GM12891 (cell line): ENCODE measurements at regions not wholly inside any gene's neighbourhood (a gene's known extent, or its start where the extent isn't known, plus 50 kb on each side); places are given as distances from the start of the nearest gene placed in this dataset.
"Not testable (repeated sequence)": the region's sequence is repeated elsewhere in the genome, so short reads cannot be mapped to it uniquely, and the experiment has no call there.

Source experiments
- DNase-seq: peaks from one replicate; pipeline ENCODE4 v3.0.0; 2011; ENCODE audit warnings: low spot score; ENCODE audit not compliant: insufficient read length
- FAIRE-seq: peaks from 2 replicates; lab custom pipeline; 2011; peaks lifted over from hg19 to GRCh38; lab: Jason Lieb, UNC
- PAX5 ChIP-seq: IDR thresholded peaks from 2 replicates; pipeline ENCODE4 v1.6.1; 2011; ENCODE audit warnings: low read length, moderate library complexity, mild to moderate bottlenecking; ENCODE audit not compliant: insufficient read depth, severe bottlenecking
- POLR2A ChIP-seq: IDR thresholded peaks from 2 replicates; pipeline ENCODE4 v1.6.1; 2011; ENCODE audit warnings: low read depth, low read length, control low read depth
- POLR2AphosphoS5 ChIP-seq: IDR thresholded peaks from 2 replicates; pipeline ENCODE4 v1.6.1; 2011; ENCODE audit warnings: low read depth, low read length, control low read depth
- POU2F2 ChIP-seq: IDR thresholded peaks from 2 replicates; pipeline ENCODE4 v1.6.1; 2011; ENCODE audit warnings: low read depth, mild to moderate bottlenecking, control low read depth, low read length, moderate library complexity
- SPI1 ChIP-seq: IDR thresholded peaks from 2 replicates; pipeline ENCODE4 v1.6.1; 2011; ENCODE audit warnings: low read depth, low read length, control low read depth
- TAF1 ChIP-seq: IDR thresholded peaks from 2 replicates; pipeline ENCODE4 v1.6.1; 2011; ENCODE audit warnings: low read depth, low read length, control low read depth

DNA sequence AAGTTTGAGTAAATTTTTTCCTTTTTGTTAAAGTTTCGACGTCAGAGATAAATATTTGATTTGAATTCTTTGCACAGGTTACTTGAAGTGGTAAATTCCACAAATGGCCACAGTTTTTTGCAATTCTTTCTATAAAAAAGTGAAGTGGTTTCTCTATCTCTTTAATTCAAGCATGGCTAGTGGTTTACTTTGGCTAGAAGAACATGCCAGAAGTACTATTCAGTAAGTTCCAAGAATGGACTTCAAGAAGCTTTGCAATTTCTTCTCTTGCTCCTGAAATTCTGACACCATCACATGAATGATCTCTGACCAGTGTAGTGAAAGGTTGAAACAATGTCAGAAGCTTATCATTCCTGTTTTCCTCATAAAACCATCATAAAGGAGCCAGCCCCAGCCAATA is 55.7 kb upstream of the RNPC3 start:
- TF ChIP-seq SPI1: no peak
- TF ChIP-seq TAF1: no peak
- no peak for TF ChIP-seq PAX5
- TF ChIP-seq POLR2AphosphoS5: no peak
- no peak for TF ChIP-seq POLR2A
- no peak for TF ChIP-seq POU2F2
- FAIRE-seq (no peak), DNase-seq (no peak)

DNA sequence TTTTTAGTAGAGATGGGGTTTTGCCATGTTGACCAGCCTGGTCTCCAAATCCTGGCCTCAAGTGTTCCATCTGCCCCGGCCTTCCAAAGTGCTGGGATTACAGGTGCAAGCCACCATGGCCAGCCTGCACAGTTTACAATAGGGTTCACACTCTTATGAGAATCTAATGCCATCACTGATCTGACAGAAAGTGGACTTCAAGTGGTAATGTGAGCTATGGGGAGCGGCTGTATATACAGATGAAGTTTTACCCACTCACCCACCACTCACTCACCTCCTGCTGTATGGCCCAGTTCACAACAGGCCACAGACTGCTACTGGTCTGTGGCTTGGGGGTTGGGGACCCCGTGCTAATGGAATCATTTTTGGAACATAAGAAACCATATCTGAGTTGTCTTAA is 58.4 kb upstream of the RNPC3 start:
- DNase-seq: no peak
- TF ChIP-seq POU2F2 (no peak), TAF1 (no peak), POLR2A (no peak), PAX5 (no peak), SPI1 (no peak), POLR2AphosphoS5 (no peak)
- no peak for FAIRE-seq

DNA sequence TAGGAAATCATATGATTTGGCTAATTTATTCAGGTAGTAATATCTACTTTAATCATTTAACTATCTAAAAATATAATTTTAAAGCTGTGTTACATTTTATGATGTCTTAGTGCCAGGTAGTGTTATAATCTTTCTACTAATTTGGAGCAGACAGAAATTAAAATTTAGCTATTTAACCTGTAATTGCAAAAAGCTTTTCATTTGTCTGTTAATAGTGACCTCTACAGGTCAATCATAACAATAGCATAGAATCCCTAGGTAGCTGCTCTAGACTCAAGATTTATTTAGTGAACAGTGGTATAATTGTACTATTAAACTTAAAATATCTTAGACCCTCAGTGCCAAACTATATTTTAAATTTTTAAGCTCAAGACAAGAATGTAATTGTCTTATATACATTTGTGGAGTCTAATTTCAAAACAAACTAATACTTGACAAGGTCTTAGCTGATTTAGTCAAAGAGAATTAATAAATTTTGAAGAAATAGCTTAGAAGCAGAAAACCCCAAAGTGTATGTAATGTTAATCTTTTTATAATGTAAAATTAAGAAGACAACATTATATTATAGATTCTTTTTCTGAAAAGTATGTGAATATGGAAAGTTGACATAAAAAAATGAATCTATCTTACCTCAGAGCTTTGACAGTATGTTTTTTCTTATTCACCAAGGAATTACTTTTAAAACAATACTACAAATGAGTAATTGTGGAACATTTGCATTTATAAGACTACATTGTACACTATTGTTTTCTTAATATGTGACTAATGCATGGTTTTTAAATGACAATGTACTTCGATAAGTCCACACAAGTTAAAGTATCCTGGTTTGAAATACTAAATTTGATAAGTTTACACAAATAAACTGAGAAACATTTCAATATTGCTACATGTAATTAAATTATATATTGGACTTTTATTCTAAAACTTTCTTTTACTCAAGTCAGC is 64.1 kb upstream of the RNPC3 start:
- DNase-seq (peak; percentile 5), FAIRE-seq (no peak)

DNA sequence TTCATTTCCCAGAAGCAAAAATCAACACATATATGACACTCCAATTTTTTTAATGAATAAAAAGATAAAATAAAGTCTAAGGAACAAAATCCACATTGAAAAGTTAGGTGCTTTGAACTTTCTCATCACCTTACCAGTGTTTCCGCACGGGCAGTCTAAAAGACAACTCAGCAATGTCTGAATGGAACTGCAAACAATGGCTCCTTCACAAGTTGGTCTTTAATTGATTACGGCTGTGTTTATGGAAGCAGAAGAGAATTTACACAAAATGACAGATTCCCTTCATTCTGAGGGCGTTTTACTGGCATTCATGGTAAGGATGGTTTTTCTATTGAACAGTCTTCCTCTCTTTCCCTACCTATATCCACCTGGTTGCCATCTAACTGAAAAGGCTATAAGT is 65.0 kb upstream of the RNPC3 start:
- DNase-seq (no peak), FAIRE-seq (no peak)
- TF ChIP-seq POU2F2: no peak
- TF ChIP-seq TAF1: no peak
- TF ChIP-seq SPI1: no peak
- TF ChIP-seq POLR2A: no peak
- TF ChIP-seq PAX5: no peak
- no peak for TF ChIP-seq POLR2AphosphoS5

More for the DNA sequence above, 64.1 kb upstream of the RNPC3 start:
- no peak for TF ChIP-seq SPI1
- no peak for TF ChIP-seq TAF1
- TF ChIP-seq POU2F2: no peak
- TF ChIP-seq POLR2A: no peak
- no peak for TF ChIP-seq PAX5
- no peak for TF ChIP-seq POLR2AphosphoS5

DNA sequence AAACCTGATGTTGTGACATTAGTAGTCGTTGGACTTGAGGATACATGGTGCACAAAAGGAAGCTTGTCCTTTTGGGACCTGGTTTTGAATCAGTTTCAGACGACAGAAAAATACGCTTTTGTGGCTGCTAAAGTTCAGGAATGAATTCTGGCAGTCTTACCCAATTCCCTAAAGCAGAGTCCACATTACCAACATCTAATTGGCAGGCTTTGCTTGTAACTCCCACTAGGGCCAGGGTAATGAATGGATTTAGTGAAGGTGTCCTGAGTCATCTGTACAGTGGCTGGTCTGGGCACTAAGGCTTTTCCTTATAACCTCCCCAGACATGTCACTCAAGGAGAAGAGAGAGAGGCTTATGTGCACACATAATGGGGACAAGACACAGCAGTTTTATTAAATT is 66.2 kb upstream of the RNPC3 start:
- TF ChIP-seq TAF1 (no peak), POLR2AphosphoS5 (no peak), SPI1 (no peak), POU2F2 (no peak), PAX5 (no peak), POLR2A (no peak)
- no peak for FAIRE-seq
- DNase-seq: no peak

DNA sequence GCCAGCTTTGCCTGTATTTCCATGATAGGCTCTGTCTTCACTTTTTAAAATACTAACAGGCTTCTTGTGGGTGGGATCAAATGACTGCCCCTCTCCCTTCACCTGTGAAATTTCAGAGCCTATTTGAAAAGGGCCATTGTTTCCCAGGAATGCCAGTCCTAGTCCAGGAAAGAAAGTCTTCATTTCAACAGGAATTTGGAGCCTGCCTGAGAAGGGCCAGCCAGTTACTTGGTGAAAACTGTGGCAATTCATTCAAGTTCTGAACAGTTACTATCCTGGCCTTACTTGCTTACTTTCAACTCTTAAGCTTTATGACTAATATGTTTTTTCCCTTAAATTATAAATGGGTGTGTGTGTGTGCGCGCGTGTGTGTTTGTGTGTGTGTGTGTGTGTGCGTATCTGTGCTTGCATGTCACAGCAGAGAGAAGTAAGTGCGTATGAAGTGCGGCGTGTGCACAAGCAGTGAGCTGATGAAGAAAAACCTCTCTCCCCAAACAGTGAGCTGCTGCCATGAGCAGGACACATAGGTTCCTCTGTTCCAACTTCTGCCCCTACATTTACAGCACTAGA is 67.5 kb upstream of the RNPC3 start:
- TF ChIP-seq TAF1 (no peak), SPI1 (no peak), POLR2A (no peak), POU2F2 (no peak), PAX5 (no peak), POLR2AphosphoS5 (no peak)
- DNase-seq (no peak), FAIRE-seq (no peak)

DNA sequence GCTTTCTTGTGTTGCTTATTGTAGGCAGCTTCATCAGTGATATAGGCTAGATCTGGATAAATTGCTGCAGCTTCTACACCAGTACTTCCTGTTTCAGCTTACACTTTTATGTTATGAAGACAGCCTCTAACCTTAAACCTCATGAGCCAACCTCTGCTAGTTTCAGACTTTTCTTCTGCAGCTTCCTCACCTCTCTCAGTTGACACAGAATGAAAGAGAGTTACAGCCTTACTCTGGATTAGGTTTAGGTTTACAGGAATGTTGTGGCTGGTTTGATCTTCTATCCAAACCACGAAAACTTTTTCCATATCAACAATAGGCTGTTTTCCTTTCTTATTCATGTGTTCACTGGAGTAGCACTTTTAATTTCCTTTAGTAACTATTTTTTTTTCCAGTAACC is 76.9 kb upstream of the RNPC3 start:
- FAIRE-seq: no peak
- DNase-seq: no peak
- no peak for TF ChIP-seq TAF1
- TF ChIP-seq SPI1: no peak
- no peak for TF ChIP-seq POLR2AphosphoS5
- no peak for TF ChIP-seq POU2F2
- no peak for TF ChIP-seq POLR2A
- no peak for TF ChIP-seq PAX5

DNA sequence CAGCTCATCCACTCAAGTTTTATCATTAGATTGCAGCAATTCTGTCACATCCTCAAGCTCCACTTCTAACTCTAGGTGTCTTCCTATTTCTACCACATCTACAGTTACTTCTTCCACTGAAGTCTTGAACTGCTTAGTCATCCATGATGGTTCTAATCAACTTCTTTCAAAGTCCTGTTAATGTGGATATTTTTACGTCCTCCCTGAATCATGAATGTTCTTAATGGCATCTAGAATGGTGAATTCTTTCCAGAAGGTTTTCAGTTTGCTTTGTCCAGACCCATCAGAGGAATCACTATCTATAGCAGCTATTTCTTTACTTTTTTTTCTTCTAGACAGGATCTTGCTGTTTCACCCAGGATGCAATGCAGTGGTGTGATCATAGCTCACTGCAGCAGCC is 78.0 kb upstream of the RNPC3 start:
- DNase-seq: no peak
- no peak for FAIRE-seq
- TF ChIP-seq POU2F2 (no peak), POLR2AphosphoS5 (no peak), PAX5 (no peak), POLR2A (no peak), TAF1 (no peak), SPI1 (no peak)

DNA sequence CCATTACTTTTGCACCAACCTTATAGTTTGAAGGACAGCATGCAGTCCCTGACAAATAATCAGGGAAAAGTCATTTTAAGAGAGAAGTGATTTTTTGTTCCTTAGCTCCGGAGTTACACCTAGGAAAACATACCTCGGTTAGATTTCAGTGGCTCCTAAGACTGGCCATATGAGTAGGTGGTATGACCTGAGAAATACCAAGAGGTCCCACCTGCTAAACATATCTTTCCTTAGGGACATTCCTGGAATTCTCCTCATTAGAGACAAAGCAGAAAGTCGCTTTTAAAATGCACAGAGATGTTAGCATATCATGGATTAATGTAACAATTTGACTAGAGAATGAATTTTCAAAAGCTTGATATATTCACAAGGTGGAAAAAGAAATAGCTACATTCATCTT is 84.2 kb upstream of the RNPC3 start:
- DNase-seq: no peak
- TF ChIP-seq POLR2AphosphoS5: no peak
- TF ChIP-seq TAF1: no peak
- FAIRE-seq: no peak

DNA sequence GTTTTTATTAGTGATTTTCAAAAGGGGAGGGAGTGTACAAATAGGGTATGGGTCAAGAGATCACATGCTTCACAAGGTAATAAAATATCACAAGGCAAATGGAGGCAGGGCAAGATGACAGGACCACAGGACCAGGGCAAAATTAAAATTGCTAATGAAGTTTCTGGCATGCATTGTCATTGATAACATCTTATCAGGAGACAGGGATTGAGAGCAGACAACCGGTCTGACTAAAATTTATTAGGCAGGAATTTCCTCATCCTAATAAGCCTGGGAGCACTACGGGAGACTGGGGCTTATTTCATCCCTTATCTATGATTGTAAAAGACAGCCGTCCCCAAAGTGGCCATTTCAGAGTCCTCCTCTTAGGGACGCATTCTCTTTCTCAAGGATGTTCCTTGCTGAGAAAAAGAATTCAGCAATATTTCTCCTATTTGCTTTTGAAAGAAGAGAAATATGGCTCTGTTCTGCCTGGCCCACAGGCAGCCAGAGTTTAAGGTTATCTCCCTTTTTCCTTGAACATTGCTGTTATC is 88.9 kb upstream of the RNPC3 start:
- not testable (repeated sequence) for DNase-seq, FAIRE-seq
